ENCODE measurements at regions not wholly inside any gene's neighbourhood (a gene's known extent, or its start where the extent isn't known, plus 50 kb on each side); places are given as distances from the start of the nearest gene placed in this dataset.
"Not testable (repeated sequence)": the region's sequence is repeated elsewhere in the genome, so short reads cannot be mapped to it uniquely, and the experiment has no call there.

DNA sequence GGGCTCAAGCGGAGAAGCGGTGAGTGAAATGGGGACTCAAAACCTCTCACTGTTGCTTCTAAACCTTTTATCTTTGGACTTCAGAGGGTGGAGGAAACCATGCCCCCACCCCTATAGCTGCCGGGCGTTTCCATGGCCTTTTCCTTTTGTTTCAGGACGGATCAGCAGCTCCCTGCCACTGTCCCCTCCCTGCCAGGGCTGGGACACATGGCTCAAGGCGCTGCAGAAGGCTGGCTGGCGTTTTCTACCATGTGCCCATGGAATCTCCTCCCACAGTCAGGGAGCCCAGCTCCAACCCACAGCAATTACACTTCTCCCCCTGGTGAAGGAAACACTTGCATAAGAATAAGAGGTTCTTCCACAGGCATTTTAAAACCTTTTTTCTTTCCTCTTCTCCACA, 812.7 kb downstream of the PLA2G4A start:
- no peak for DNase-seq

DNA sequence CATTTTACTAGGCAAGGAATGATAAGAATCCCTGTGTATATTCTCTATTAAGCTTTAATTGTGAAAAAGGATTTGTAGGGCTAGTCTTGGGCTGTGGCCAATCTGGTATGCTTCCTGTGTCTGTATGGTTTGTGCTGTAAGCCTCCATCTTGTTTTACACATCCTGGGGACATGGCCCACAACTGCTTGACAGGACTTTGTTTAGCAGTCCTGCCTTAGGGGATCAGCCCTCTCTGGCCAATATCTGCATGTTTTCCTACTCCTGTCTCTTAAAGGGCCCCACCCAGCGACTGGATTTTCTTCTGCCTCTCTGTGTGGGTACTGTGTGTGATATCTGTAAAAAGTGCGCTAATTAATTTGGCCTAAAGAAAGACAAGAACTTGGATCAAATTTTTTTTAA, 813.2 kb downstream of the PLA2G4A start:
- no peak for DNase-seq

GRCh38 chr1:187645651-187646050, 816.9 kb downstream of the PLA2G4A start:
- no peak for DNase-seq

DNA sequence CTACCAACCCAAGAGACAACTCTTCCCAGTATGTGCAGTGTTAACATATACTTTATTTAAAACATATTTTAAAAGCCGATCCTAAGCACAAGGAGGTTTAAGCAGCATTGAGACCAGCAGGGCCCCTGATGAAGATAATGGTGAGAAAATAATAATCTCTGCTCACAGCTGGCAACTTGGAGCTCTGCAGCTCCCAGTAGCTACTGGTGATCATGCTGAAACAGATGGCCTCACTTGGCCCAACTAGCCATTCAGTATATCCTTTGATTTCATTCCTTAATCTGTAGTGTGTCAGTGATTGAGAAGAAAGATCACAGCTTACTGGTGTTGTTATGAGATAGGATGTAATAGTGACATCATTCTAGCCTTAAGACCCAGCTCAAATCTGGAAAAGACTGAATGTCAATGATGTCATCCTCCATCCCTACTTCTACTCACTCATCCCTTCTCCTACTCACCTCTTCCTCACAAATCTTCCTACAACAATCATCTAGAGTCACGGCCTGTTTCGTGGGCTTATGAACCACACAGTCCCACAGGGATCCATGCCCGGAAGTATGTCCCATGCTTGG, 817.9 kb downstream of the PLA2G4A start:
- DNase-seq = no peak

DNA sequence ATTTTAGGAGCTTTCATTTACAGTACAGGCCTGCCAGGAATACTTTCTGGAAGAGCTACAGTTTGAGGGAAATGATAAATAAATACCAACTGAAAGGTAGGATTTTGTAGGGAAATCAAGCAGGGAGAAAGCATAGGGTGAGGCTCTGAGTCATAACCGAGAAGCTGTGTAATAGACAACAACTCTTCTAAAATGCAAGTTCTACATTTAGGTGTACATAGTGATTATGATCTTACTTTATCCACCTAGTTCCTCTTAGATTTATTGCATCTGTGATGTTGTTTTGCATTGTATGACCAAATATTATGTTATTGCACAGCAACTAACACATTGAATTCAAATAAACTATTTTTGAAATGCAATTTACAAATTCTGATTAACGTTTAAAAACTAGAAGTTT, 819.3 kb downstream of the PLA2G4A start:
- no peak for DNase-seq

DNA sequence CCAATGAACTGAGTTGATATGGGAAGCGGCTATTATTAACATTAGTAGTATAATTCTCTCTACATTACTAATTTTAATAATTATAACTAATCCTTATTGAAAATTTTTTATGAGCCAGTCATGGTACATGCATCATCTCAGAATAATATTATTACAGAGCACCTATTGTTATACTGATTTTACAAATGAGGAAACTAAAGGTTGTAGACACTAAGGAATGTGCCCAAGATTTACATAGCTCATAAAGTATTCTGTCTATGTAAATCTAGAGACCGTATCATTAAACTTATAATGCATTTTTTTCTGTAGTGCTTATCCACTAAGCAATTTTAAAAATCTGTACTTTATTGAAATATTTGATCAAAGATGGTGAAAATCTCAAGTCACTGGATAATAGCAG, 825.9 kb downstream of the PLA2G4A start:
- DNase-seq = no peak

GRCh38 chr1:187655104-187655503, 826.4 kb downstream of the PLA2G4A start:
- no peak for DNase-seq

DNA sequence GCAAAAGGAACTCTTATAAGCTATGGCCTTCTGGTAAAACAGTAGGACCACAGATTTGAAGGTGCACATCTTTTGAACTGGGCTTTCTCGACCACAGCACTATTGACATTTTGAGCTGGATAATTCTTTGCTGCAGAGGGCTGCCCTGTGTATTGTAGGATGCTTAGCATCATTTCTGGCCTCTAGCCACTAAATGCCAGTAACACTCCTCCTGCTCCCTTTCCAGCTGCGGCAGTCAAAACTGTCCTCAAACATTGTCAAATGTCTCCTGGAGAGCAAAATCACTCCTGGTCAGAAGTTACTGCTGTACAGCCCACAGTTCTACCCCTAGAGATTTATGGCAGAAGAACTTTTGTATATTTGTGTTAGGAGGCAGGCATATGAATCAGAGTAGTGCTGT, 836.7 kb downstream of the PLA2G4A start:
- no peak for DNase-seq

GRCh38 chr1:187680823-187681222, 852.1 kb downstream of the PLA2G4A start:
- DNase-seq = no peak

- DNase-seq = no peak
These were observed 853.4 kb downstream of the PLA2G4A start for GRCh38 chr1:187682112-187682511.

DNA sequence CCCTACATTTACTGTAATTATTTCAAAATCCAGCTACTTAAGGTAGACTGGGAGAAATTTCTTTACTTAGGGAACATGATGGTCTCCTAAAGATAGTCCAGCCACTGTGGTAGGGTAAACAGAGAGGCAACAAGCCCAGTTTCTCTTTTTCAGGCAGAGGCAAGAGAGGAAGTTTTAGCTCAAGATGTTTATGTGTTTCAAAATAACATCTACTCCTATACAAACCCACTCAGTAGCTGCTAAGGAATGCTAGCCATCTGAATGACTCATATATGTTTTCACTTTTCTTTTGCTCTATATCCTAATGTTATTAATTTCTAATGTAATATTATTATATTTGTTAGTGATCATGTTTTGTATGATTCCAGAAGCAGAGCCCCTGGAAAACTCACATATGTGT, 856.6 kb downstream of the PLA2G4A start:
- DNase-seq = no peak

DNA sequence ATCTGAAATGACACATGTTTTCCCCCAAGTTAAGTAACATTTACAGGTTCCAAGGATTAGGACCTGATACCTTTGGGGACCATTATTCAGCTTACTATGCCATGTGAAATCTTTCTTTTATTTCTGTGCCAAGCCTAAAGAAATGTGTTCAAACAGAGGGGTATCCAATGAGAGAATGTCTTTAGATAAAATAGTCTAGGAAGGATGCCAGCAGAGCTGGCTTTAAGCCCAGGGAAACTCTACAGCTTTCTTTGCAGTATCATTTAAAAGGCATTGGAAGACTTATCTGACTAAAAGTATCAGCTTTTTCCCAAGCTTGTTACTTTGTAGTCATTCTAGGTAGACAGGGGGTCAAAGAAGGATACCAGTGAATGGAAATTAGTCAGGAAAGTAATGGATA, 860.4 kb downstream of the PLA2G4A start:
- no peak for DNase-seq

- DNase-seq = no peak
These were observed 862.7 kb downstream of the PLA2G4A start for GRCh38 chr1:187691439-187691838.

DNA sequence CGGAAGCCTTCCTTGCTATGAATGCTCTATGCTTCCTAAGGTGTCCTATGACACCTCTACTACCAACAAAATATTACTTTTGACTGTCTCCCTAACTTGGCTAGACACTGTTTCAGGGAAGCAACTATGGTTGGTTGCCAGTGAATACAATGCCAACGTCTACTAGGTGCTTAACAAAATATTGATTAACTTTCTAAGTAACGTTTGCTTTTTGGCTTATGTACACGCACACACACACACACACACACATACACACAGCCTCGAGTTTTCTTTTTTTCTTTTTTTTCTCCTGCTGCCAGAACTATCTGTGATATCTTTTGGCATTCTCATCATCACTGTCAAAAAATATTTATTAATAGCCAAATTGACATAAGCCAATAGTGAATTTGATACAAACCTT, 864.0 kb downstream of the PLA2G4A start:
- no peak for DNase-seq

- no peak for DNase-seq
These were observed 867.3 kb downstream of the PLA2G4A start for GRCh38 chr1:187696073-187696472.

GRCh38 chr1:187703138-187704130, 874.7 kb downstream of the PLA2G4A start:
- DNase-seq = not testable (repeated sequence)

DNA sequence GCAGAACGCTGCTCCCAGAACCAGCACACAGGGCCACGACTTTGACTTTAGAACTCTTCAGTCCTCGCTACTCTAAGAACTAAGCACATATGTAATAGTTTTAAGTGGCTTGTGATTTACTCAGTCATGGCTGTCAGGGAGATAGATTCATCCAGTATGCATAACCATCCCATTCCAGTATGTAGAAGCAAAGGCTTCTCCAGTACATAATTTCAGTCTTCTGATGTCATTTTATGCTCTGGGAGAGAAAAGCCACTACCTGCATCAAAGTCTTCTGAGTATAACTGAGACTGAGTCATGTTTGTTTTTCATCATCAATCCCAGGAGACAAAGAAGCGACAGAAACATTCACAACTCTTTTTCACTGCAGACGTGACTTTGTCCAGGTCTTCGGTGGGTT, 885.7 kb downstream of the PLA2G4A start:
- no peak for DNase-seq

DNA sequence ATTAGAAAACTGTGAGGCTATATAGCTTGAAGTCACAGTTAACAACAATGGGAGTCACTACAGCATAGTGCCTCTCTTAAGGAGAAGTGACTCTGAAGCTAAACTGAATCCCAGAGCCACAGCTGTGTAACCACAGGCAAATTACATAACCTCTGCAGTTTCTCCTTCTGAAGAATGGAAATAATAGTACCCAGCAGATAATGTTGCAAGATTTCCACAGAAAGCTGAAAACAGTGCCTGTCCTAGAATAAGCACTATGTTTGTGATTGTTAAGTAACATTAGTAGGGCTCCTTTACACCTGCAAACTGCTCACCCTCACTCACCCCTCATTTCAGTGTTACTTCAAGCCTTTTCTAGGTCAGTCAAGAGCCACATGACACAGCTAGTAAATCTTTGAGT, 886.7 kb downstream of the PLA2G4A start:
- no peak for DNase-seq

- DNase-seq = no peak
These were observed 887.4 kb downstream of the PLA2G4A start for GRCh38 chr1:187716160-187716559.

GRCh38 chr1:187718527-187718926, 889.8 kb downstream of the PLA2G4A start:
- no peak for DNase-seq

DNA sequence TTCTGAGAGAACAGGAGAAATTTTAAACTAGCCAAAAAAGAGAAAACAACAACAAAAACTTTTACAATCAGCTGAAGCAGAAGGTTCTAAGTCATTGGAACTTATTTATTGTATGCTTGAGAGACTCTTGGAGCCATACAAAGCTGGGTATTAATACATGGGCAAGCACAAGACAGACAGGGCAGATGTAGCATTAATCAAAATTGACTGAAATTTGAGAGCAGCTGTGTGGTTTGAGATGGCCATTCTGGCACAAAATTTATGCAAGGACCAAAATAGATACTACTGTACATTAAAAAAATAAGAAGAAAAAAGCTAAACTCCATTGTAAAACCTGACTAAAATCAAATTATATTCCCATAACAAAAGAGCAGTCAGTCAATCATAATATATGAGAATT, 892.5 kb downstream of the PLA2G4A start:
- no peak for DNase-seq

GRCh38 chr1:187725216-187725615, 896.5 kb downstream of the PLA2G4A start:
- DNase-seq = no peak

DNA sequence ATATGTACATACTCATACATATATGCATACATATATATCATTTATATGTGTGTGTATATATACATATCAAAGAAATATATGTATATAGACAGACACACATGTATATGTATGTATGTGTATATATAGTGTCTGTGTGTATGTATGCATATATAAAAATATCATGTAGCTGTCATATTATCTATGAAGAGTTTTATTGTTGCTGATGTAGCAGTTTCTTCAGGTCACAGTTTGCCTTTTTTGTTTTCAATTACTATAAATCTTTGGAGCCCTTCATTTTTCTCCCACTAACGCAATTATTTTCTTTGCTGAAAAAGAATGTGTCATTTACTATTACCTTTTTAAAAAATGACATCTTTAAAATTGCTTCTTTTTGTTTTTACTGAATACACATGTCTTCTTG, 904.5 kb downstream of the PLA2G4A start:
- DNase-seq = no peak

DNA sequence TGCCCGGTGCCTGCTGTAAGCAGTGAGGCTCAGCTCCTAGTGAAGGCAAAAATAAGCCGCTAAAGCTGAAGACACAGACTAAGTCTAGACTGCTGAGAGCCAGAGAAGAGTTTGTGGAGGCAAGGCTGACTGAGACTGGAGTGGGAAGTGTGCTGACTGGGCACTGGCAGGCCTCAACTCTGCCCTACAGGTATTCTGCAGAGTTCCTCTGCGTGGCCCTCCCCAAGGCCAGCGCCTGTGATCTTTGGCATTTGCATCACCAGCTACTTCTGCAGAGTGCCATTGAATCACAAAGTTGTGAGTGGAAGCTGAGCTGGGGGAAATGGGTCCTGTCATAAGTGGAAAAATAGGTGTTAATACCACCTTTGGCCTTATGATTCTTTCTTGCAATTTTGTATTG, 905.7 kb downstream of the PLA2G4A start:
- DNase-seq = no peak

- DNase-seq = no peak
These were observed 915.9 kb downstream of the PLA2G4A start for GRCh38 chr1:187744665-187745064.
